Effector memory CD4-positive, alpha-beta T cell (primary cell): ENCODE measurements at regions not wholly inside any gene's neighbourhood (a gene's known extent, or its start where the extent isn't known, plus 50 kb on each side); places are given as distances from the start of the nearest gene placed in this dataset.
A peak's percentile ranks its signal among the peaks of the same experiment; 100 is the strongest.

Experiments used
- DNase-seq, 3 donors: peaks; one replicate each; pipeline ENCODE4 v3.0.0-alpha.2; 2020
- H3K27ac ChIP-seq: 2 replicates; pipeline ENCODE4 v1.7.0; 2013; ENCODE audit warnings: mild to moderate bottlenecking, low read length, moderate library complexity; ENCODE audit not compliant: insufficient read depth, poor library complexity, severe bottlenecking
- H3K27me3 ChIP-seq: replicated peaks from 2 replicates; pipeline ENCODE4 v1.7.0; 2013; ENCODE audit warnings: mild to moderate bottlenecking, low read length; ENCODE audit not compliant: insufficient read depth, control insufficient read depth, poor library complexity, severe bottlenecking
- H3K36me3 ChIP-seq: 2 replicates; pipeline ENCODE4 v1.7.0; 2013; ENCODE audit warnings: mild to moderate bottlenecking, low read length, moderate library complexity; ENCODE audit not compliant: control insufficient read depth, insufficient read depth
- H3K4me1 ChIP-seq: 2 replicates; pipeline ENCODE4 v1.7.0; 2013; ENCODE audit warnings: low read length, mild to moderate bottlenecking; ENCODE audit not compliant: control insufficient read depth, insufficient read depth, poor library complexity, severe bottlenecking
- H3K4me3 ChIP-seq: 2 replicates; pipeline ENCODE4 v1.7.0; 2013; ENCODE audit warnings: low read length, low read depth, mild to moderate bottlenecking; ENCODE audit not compliant: insufficient read depth, poor library complexity, severe bottlenecking
- H3K9me3 ChIP-seq: 2 replicates; pipeline ENCODE4 v1.7.0; 2013; ENCODE audit warnings: mild to moderate bottlenecking, low read length, moderate library complexity; ENCODE audit not compliant: control insufficient read depth

GRCh38 chr6:224350-224749 lies 67.9 kb upstream of the DUSP22 start:
- H3K27me3 ChIP-seq = no peaks in the 10 kb centered on the region
- H3K9me3 ChIP-seq = no peaks in the 10 kb centered on the region
- H3K4me3 ChIP-seq = no peak overlapping the region
- H3K36me3 ChIP-seq = no peaks in the 10 kb centered on the region
- no peak overlapping the region for H3K27ac ChIP-seq
- no peak for DNase-seq
- peaks cover 10% of the 10 kb centered on the region for H3K4me1 ChIP-seq

- peak overlapping the region; percentile 27 for H3K4me3 ChIP-seq
- peak in 1 of 3 donors; percentile 34 for DNase-seq
- no peaks in the 10 kb centered on the region for H3K9me3 ChIP-seq
- no peaks in the 10 kb centered on the region for H3K36me3 ChIP-seq
- H3K4me1 ChIP-seq = peaks cover 10% of the 10 kb centered on the region
- H3K27ac ChIP-seq = peak overlapping the region; percentile 37
- no peaks in the 10 kb centered on the region for H3K27me3 ChIP-seq
Measured at GRCh38 chr6:225121-225721, 67.1 kb upstream of the DUSP22 start.

GRCh38 chr6:225907-226306 lies 66.4 kb upstream of the DUSP22 start:
- H3K9me3 ChIP-seq = no peaks in the 10 kb centered on the region
- no peak for DNase-seq
- no peaks in the 10 kb centered on the region for H3K36me3 ChIP-seq
- H3K27me3 ChIP-seq = no peaks in the 10 kb centered on the region
- no peak overlapping the region for H3K27ac ChIP-seq
- peaks cover 10% of the 10 kb centered on the region for H3K4me1 ChIP-seq
- H3K4me3 ChIP-seq = peak overlapping the region; percentile 27

GRCh38 chr6:226516-227073 lies 65.7 kb upstream of the DUSP22 start:
- Histone ChIP-seq H3K36me3 (no peaks in the 10 kb centered on the region), H3K27ac (no peak overlapping the region), H3K4me1 (peaks cover 10% of the 10 kb centered on the region), H3K4me3 (no peak overlapping the region), H3K27me3 (no peaks in the 10 kb centered on the region), H3K9me3 (no peaks in the 10 kb centered on the region)
- DNase-seq = no peak

GRCh38 chr6:227074-227782 lies 65.1 kb upstream of the DUSP22 start:
- peaks cover 10% of the 10 kb centered on the region for H3K4me1 ChIP-seq
- no peaks in the 10 kb centered on the region for H3K9me3 ChIP-seq
- DNase-seq = no peak
- no peaks in the 10 kb centered on the region for H3K36me3 ChIP-seq
- no peak overlapping the region for H3K27ac ChIP-seq
- H3K27me3 ChIP-seq = no peaks in the 10 kb centered on the region
- no peak overlapping the region for H3K4me3 ChIP-seq

- Histone ChIP-seq H3K27ac (no peak overlapping the region), H3K4me3 (no peak overlapping the region), H3K4me1 (peaks cover 10% of the 10 kb centered on the region), H3K36me3 (no peaks in the 10 kb centered on the region), H3K27me3 (no peaks in the 10 kb centered on the region), H3K9me3 (no peaks in the 10 kb centered on the region)
- DNase-seq = no peak
Measured at GRCh38 chr6:227812-228338, 64.4 kb upstream of the DUSP22 start.

GRCh38 chr6:228881-229651 lies 63.2 kb upstream of the DUSP22 start:
- H3K4me1 ChIP-seq = peaks cover 10% of the 10 kb centered on the region
- H3K36me3 ChIP-seq = no peaks in the 10 kb centered on the region
- H3K27ac ChIP-seq = no peak overlapping the region
- no peak for DNase-seq
- no peaks in the 10 kb centered on the region for H3K27me3 ChIP-seq
- H3K9me3 ChIP-seq = no peaks in the 10 kb centered on the region
- H3K4me3 ChIP-seq = no peak overlapping the region

- Histone ChIP-seq H3K9me3 (no peaks in the 10 kb centered on the region), H3K36me3 (no peaks in the 10 kb centered on the region), H3K27me3 (no peaks in the 10 kb centered on the region), H3K4me1 (peaks cover 12% of the 10 kb centered on the region), H3K4me3 (no peak overlapping the region), H3K27ac (no peak overlapping the region)
- DNase-seq = no peak
Measured at GRCh38 chr6:231779-232178, 60.5 kb upstream of the DUSP22 start.

GRCh38 chr6:232982-233640 lies 59.2 kb upstream of the DUSP22 start:
- H3K27me3 ChIP-seq = no peaks in the 10 kb centered on the region
- peaks cover 12% of the 10 kb centered on the region for H3K4me1 ChIP-seq
- no peak overlapping the region for H3K27ac ChIP-seq
- no peak overlapping the region for H3K4me3 ChIP-seq
- DNase-seq = no peak
- no peaks in the 10 kb centered on the region for H3K36me3 ChIP-seq
- no peaks in the 10 kb centered on the region for H3K9me3 ChIP-seq
